Panc1 (cell line): ENCODE measurements at regions not wholly inside any gene's neighbourhood (a gene's known extent, or its start where the extent isn't known, plus 50 kb on each side); places are given as distances from the start of the nearest gene placed in this dataset.

ENCODE experiments used
- ATAC-seq: fragments of 200-7000 bp; cut with Tn5 transposase; 2 replicates; pipeline ENCODE4 v1.9.1; 2020; ENCODE audit warnings: mild to moderate bottlenecking, moderate library complexity
- BruUV-seq: library from RNA; stranded (reverse); fragments of 400-500 nt; replicated peaks from 2 replicates; lab custom pipeline; 2021; lab: Mats Ljungman, UMichigan
- CTCF ChIA-PET: fragments of 300-600 bp; sonication (Branson Sonifier 250); formaldehyde crosslinking; loops from one replicate; lab custom pipeline; 2022; ENCODE audit warnings: antibody characterized with exemption; lab: Charles Lee
- POLR2A ChIA-PET: fragments of 300-600 bp; sonication (Branson Sonifier 250); formaldehyde crosslinking; loops from one replicate; lab custom pipeline; 2022; ENCODE audit warnings: antibody characterized with exemption; lab: Charles Lee
- DNase-seq: peaks from one replicate; pipeline ENCODE4 v3.0.0-alpha.2; 2010; ENCODE audit warnings: low read depth, low spot score
- H3K27ac ChIP-seq: 2 replicates; pipeline ENCODE4 v1.5.1; 2011; ENCODE audit warnings: mild to moderate bottlenecking, low read length, inconsistent platforms
- H3K27me3 ChIP-seq: fragments of 200-500 bp; sonication (Bioruptor generic); 2 replicates; pipeline ENCODE4 v1.6.0; 2014; ENCODE audit warnings: low read length, inconsistent platforms; ENCODE audit not compliant: control insufficient read depth, insufficient read depth
- H3K36me3 ChIP-seq: fragments of 200-500 bp; sonication (Bioruptor generic); 2 replicates; pipeline ENCODE4 v1.5.1; 2014; ENCODE audit warnings: inconsistent platforms, mild to moderate bottlenecking, low read length, moderate library complexity; ENCODE audit not compliant: control insufficient read depth, insufficient read depth
- H3K4me1 ChIP-seq: 2 replicates; pipeline ENCODE4 v1.5.1; 2011; ENCODE audit warnings: inconsistent platforms, mild to moderate bottlenecking, low read length, moderate library complexity; ENCODE audit not compliant: control insufficient read depth, insufficient read depth
- H3K4me3 ChIP-seq, 2 experiments: 2 replicates each; pipeline ENCODE4 v1.5.1; 2011 to 2012; ENCODE audit warnings: low read depth in 2 of 2, low read length in 2 of 2, mild to moderate bottlenecking in 2 of 2, inconsistent platforms in 1 of 2, moderate library complexity in 1 of 2
- H3K9me3 ChIP-seq: fragments of 200-500 bp; sonication (Bioruptor generic); 2 replicates; pipeline ENCODE4 v1.5.1; 2014; ENCODE audit warnings: low read depth, mild to moderate bottlenecking, inconsistent platforms, low read length, moderate library complexity; ENCODE audit not compliant: control insufficient read depth, insufficient read depth
- CTCF ChIP-seq: fragments of 450-650 bp; IDR thresholded peaks from 2 replicates; pipeline ENCODE4 v1.5.1; 2017; ENCODE audit warnings: mild to moderate bottlenecking
- POLR2AphosphoS5 ChIP-seq: IDR thresholded peaks from 2 replicates; pipeline ENCODE4 v1.6.1; 2012; ENCODE audit warnings: mild to moderate bottlenecking, low read depth, low read length, moderate library complexity
- REST ChIP-seq, 2 experiments: IDR thresholded peaks; 2 replicates each; pipeline ENCODE4 v1.6.1; 2011 to 2012; ENCODE audit warnings: low read depth in 2 of 2, control low read depth in 1 of 2, low read length in 1 of 2, mild to moderate bottlenecking in 1 of 2, moderate library complexity in 1 of 2; ENCODE audit not compliant: insufficient read depth in 1 of 2
- SIN3A ChIP-seq: IDR thresholded peaks from 2 replicates; pipeline ENCODE4 v1.6.1; 2012; ENCODE audit warnings: low read depth, mild to moderate bottlenecking, low read length, moderate library complexity, borderline replicate concordance; ENCODE audit not compliant: insufficient read depth
- TCF7L2 ChIP-seq: IDR thresholded peaks from 2 replicates; pipeline ENCODE4 v1.6.1; 2011; ENCODE audit warnings: mild to moderate bottlenecking, low read depth, low read length, inconsistent platforms
- in situ Hi-C: cut with HindIII; loops from 2 replicates; pipeline ENCODE4 v1.10.0; 2016; ENCODE audit warnings: low sequenced_read_pairs, low pct_unique_long_range_greater_than_20kb
- intact Hi-C: fragments of 100-400 bp; cut with micrococcal nuclease; formaldehyde crosslinking; loops from one replicate; pipeline ENCODE4 v1.10.0; 2022; ENCODE audit not compliant: unreplicated experiment

GRCh38 chrX:107502316-107502715, 52.9 kb downstream of the FRMPD3 start:
- Histone ChIP-seq H3K4me1 (no peaks in the 10 kb centered on the region; the same call in 1 of the 2 replicates), H3K27me3 (peaks cover 3% of the 10 kb centered on the region), H3K36me3 (no peaks in the 10 kb centered on the region), H3K27ac (no peak overlapping the region), H3K9me3 (no peaks in the 10 kb centered on the region), H3K4me3 (no peak overlapping the region)
- BruUV-seq = no TSS peak
- POLR2A ChIA-PET = no interaction called here
- CTCF ChIA-PET = no interaction called here
- intact Hi-C loops = no loop called here
- no peak for ATAC-seq
- DNase-seq = no peak
- in situ Hi-C loops = no loop called here
- TF ChIP-seq TCF7L2 (no peak), SIN3A (no peak), REST (IDR thresholded peaks at IDR 0.05; ENCODE audit: insufficient read depth in 1 of 2, low read depth in 2 of 2, low read length in 1 of 2) (no peak), POLR2AphosphoS5 (no peak), CTCF (no peak)

- H3K27me3 ChIP-seq = peaks cover 7% of the 10 kb centered on the region
- POLR2A ChIA-PET = no interaction called here
Observed at GRCh38 chrX:107504006-107504405, 54.6 kb downstream of the FRMPD3 start.

More at GRCh38 chrX:107504006-107504405, 54.6 kb downstream of the FRMPD3 start:
- no peaks in the 10 kb centered on the region for H3K36me3 ChIP-seq
- H3K4me3 ChIP-seq = no peak overlapping the region
- CTCF ChIA-PET = no interaction called here
- ATAC-seq (0 out of 2 replicates have a peak, but pooled peaks have one; percentile 20), DNase-seq (no peak)
- BruUV-seq = no TSS peak
- TF ChIP-seq TCF7L2 (no peak), POLR2AphosphoS5 (no peak), REST (IDR thresholded peaks at IDR 0.05; ENCODE audit: insufficient read depth in 1 of 2, low read depth in 2 of 2, low read length in 1 of 2) (no peak), CTCF (no peak), SIN3A (no peak)
- no peaks in the 10 kb centered on the region for H3K9me3 ChIP-seq
- H3K4me1 ChIP-seq = no peaks in the 10 kb centered on the region; the same call in 1 of the 2 replicates
- no peak overlapping the region for H3K27ac ChIP-seq
- in situ Hi-C loops (no loop called here), intact Hi-C loops (no loop called here)
